H1 (cell line): ENCODE measurements at regions not wholly inside any gene's neighbourhood (a gene's known extent, or its start where the extent isn't known, plus 50 kb on each side); places are given as distances from the start of the nearest gene placed in this dataset.

Experiments
- CTCF ChIA-PET: fragments of 300-600 bp; sonication (Branson Sonifier 250); formaldehyde crosslinking; loops from one replicate; lab custom pipeline; 2021; ENCODE audit not compliant: partially characterized antibody; lab: Charles Lee
- POLR2A ChIA-PET: fragments of 300-600 bp; sonication (Branson Sonifier 250); formaldehyde crosslinking; loops from one replicate; lab custom pipeline; 2021; ENCODE audit warnings: inconsistent platforms; ENCODE audit not compliant: partially characterized antibody; lab: Charles Lee
- DNase-seq, 2 experiments: peaks; one replicate each; pipeline versions ENCODE4 v3.0.0 to v3.0.0-alpha.2; 2010 to 2022; ENCODE audit warnings: low spot score in 2 of 2, low read depth in 1 of 2, mixed read lengths in 1 of 2
- FAIRE-seq: peaks from 2 replicates; lab custom pipeline; 2011; peaks lifted over from hg19 to GRCh38; lab: Jason Lieb, UNC
- H2AFZ ChIP-seq: 2 replicates; pipeline ENCODE4 v1.8.1; 2012; ENCODE audit warnings: low read length, inconsistent platforms
- H2AK5ac ChIP-seq: 2 replicates; pipeline ENCODE4 v1.6.1; 2013; ENCODE audit warnings: low read depth, low read length
- H2BK120ac ChIP-seq: replicated peaks from 2 replicates; pipeline ENCODE3; 2013; ENCODE audit warnings: low read depth, low read length, inconsistent platforms
- H2BK12ac ChIP-seq: 2 replicates; pipeline ENCODE4 v1.6.1; 2013; ENCODE audit warnings: low read depth, low read length
- H2BK15ac ChIP-seq: 2 replicates; pipeline ENCODE4 v1.6.1; 2013; ENCODE audit warnings: low read length
- H2BK20ac ChIP-seq: 2 replicates; pipeline ENCODE4 v1.6.1; 2013; ENCODE audit warnings: low read length
- H2BK5ac ChIP-seq: 2 replicates; pipeline ENCODE4 v1.6.1; 2013; ENCODE audit warnings: low read depth, low read length
- H3K14ac ChIP-seq: 2 replicates; pipeline ENCODE4 v1.6.1; 2013; ENCODE audit warnings: inconsistent platforms; ENCODE audit not compliant: insufficient read length
- H3K18ac ChIP-seq: 2 replicates; pipeline ENCODE4 v1.6.1; 2013; ENCODE audit warnings: low read length; ENCODE audit errors: extremely low read depth
- H3K23ac ChIP-seq: 2 replicates; pipeline ENCODE4 v1.6.1; 2013; ENCODE audit warnings: inconsistent platforms; ENCODE audit not compliant: insufficient read length
- H3K23me2 ChIP-seq: 2 replicates; pipeline ENCODE4 v1.6.1; 2013; ENCODE audit warnings: low read depth, low read length
- H3K27ac ChIP-seq: 2 replicates; pipeline ENCODE4 v1.6.1; 2011; ENCODE audit warnings: low read depth, low read length, inconsistent platforms
- H3K27me3 ChIP-seq, 4 experiments: replicated peaks in 1 of 4; 1 replicate in 1 of 4; 2 replicates in 3 of 4; pipeline versions ENCODE4 v1.6.1 to v1.8.1; 2011 to 2013; ENCODE audit warnings: low read length in 3 of 4, mild to moderate bottlenecking in 3 of 4, inconsistent platforms in 2 of 4, mixed read lengths in 2 of 4, moderate library complexity in 1 of 4; ENCODE audit not compliant: control insufficient read depth in 3 of 4, insufficient read depth in 3 of 4; ENCODE audit errors: extremely low read depth in 1 of 4
- H3K36me3 ChIP-seq, 4 experiments: 2 replicates each; pipeline versions ENCODE4 v1.6.1 to v1.8.1; 2011 to 2013; ENCODE audit warnings: mild to moderate bottlenecking in 4 of 4, low read length in 3 of 4, moderate library complexity in 2 of 4, control low read depth in 1 of 4, inconsistent platforms in 1 of 4; ENCODE audit not compliant: insufficient read depth in 4 of 4, control insufficient read depth in 2 of 4
- H3K4ac ChIP-seq: replicated peaks from 2 replicates; pipeline ENCODE3; 2013; ENCODE audit warnings: low read length, low read depth, mixed read lengths, inconsistent platforms; ENCODE audit not compliant: insufficient read length
- H3K4me1 ChIP-seq, 4 experiments: replicated peaks in 1 of 4; 1 replicate in 1 of 4; 2 replicates in 3 of 4; pipeline versions ENCODE4 v1.6.1 to v1.8.1; 2011 to 2013; ENCODE audit warnings: low read length in 3 of 4, inconsistent platforms in 2 of 4, mixed read lengths in 1 of 4; ENCODE audit not compliant: insufficient read depth in 4 of 4, control insufficient read depth in 3 of 4
- H3K4me2 ChIP-seq, 2 experiments: 2 replicates each; pipeline versions ENCODE4 v1.6.1 to v1.8.1; 2011 to 2013; ENCODE audit warnings: low read depth in 2 of 2, low read length in 2 of 2, control low read depth in 1 of 2, inconsistent platforms in 1 of 2, mild to moderate bottlenecking in 1 of 2; ENCODE audit not compliant: insufficient read depth in 1 of 2
- H3K4me3 ChIP-seq, 4 experiments: fragments of 200-600, 300-600 bp in 1 of 4; sonication (generic), shearing (Covaris generic), sonication (Bioruptor Twin) in 1 of 4; 2 replicates each; pipeline versions ENCODE4 v1.5.1 to v1.8.1; 2011 to 2016; ENCODE audit warnings: low read length in 4 of 4, low read depth in 3 of 4, control low read depth in 2 of 4, inconsistent platforms in 2 of 4, mild to moderate bottlenecking in 2 of 4, mixed read lengths in 1 of 4, moderate library complexity in 1 of 4; ENCODE audit not compliant: insufficient read depth in 2 of 4; ENCODE audit errors: extremely low read depth in 1 of 4
- H3K56ac ChIP-seq: replicated peaks from 2 replicates; pipeline ENCODE3; 2013; ENCODE audit warnings: low read depth, mild to moderate bottlenecking, mixed read lengths, low read length, inconsistent platforms; ENCODE audit not compliant: insufficient read length
- H3K79me1 ChIP-seq: 2 replicates; pipeline ENCODE4 v1.6.1; 2013; ENCODE audit warnings: low read depth, low read length, control low read depth
- H3K79me2 ChIP-seq, 2 experiments: 2 replicates each; pipeline versions ENCODE4 v1.6.1 to v1.8.1; 2012 to 2013; ENCODE audit warnings: low read length in 2 of 2, mild to moderate bottlenecking in 2 of 2, inconsistent platforms in 1 of 2; ENCODE audit not compliant: insufficient read depth in 2 of 2, control insufficient read depth in 1 of 2
- H3K9ac ChIP-seq, 4 experiments: replicated peaks in 1 of 4; 1 replicate in 1 of 4; 2 replicates in 3 of 4; pipeline versions ENCODE4 v1.6.1 to v1.8.1; 2011 to 2013; ENCODE audit warnings: low read depth in 3 of 4, low read length in 3 of 4, control low read depth in 2 of 4, mild to moderate bottlenecking in 2 of 4, moderate library complexity in 2 of 4, inconsistent platforms in 1 of 4; ENCODE audit errors: extremely low read depth in 1 of 4
- H3K9me3 ChIP-seq, 2 experiments: 2 replicates each; pipeline versions ENCODE4 v1.6.1 to v1.8.1; 2012 to 2013; ENCODE audit warnings: mild to moderate bottlenecking in 2 of 2, moderate library complexity in 2 of 2, control low read depth in 1 of 2, inconsistent platforms in 1 of 2, low read depth in 1 of 2, low read length in 1 of 2, mixed read lengths in 1 of 2; ENCODE audit not compliant: insufficient read depth in 2 of 2
- H4K20me1 ChIP-seq, 2 experiments: replicated peaks in 1 of 2; 2 replicates each; pipeline versions ENCODE3 to v1.8.1; 2011 to 2013; ENCODE audit warnings: inconsistent platforms in 2 of 2, low read length in 2 of 2, mild to moderate bottlenecking in 1 of 2; ENCODE audit not compliant: insufficient read depth in 2 of 2, control insufficient read depth in 1 of 2
- H4K5ac ChIP-seq: 2 replicates; pipeline ENCODE4 v1.6.1; 2013; ENCODE audit warnings: low read length, low read depth, mixed read lengths, inconsistent platforms; ENCODE audit not compliant: insufficient read length
- H4K8ac ChIP-seq: 2 replicates; pipeline ENCODE4 v1.8.0; 2013; ENCODE audit warnings: mild to moderate bottlenecking, moderate library complexity, low read length, inconsistent platforms; ENCODE audit not compliant: insufficient read depth; ENCODE audit errors: extremely low read depth
- H4K91ac ChIP-seq: replicated peaks from 2 replicates; pipeline ENCODE3; 2013; ENCODE audit warnings: low read length, mixed read lengths, inconsistent platforms; ENCODE audit not compliant: insufficient read length
- CEBPB ChIP-seq: IDR thresholded peaks from 2 replicates; pipeline ENCODE4 v1.6.1; 2012; ENCODE audit warnings: low read depth, low read length
- CREB1 ChIP-seq: IDR thresholded peaks from 2 replicates; pipeline ENCODE4 v1.6.1; 2012; ENCODE audit warnings: inconsistent platforms
- PHF8 ChIP-seq: fragments of 200-600 bp; sonication (generic); conservative IDR thresholded peaks from 2 replicates; pipeline ENCODE4 v1.7.1; 2012; ENCODE audit warnings: low read depth, mild to moderate bottlenecking, inconsistent platforms, low read length, moderate library complexity
- POLR2A ChIP-seq, 2 experiments: IDR thresholded peaks; 1 replicate in 1 of 2; 2 replicates in 1 of 2; pipeline ENCODE4 v1.6.1; 2011; ENCODE audit warnings: low read depth in 2 of 2, low read length in 2 of 2, mild to moderate bottlenecking in 2 of 2; ENCODE audit errors: control extremely low read depth in 1 of 2
- POU5F1 ChIP-seq: IDR thresholded peaks from 2 replicates; pipeline ENCODE4 v1.6.1; 2011; ENCODE audit warnings: low read depth, mild to moderate bottlenecking, low read length, moderate library complexity
- RBBP5 ChIP-seq: IDR thresholded peaks from 2 replicates; pipeline ENCODE4 v1.7.1; 2012; ENCODE audit warnings: low read depth, mild to moderate bottlenecking, inconsistent platforms, low read length, moderate library complexity, borderline replicate concordance
- TF ChIP-seq, protein P1 (sequence below): IDR thresholded peaks from 2 replicates; pipeline ENCODE4 v1.6.1; 2012; ENCODE audit warnings: low read length, inconsistent platforms
- TF ChIP-seq, protein P2 (sequence below): IDR thresholded peaks from 2 replicates; pipeline ENCODE4 v1.6.1; 2011; ENCODE audit warnings: low read length, improper control_type of control experiment

DNA sequence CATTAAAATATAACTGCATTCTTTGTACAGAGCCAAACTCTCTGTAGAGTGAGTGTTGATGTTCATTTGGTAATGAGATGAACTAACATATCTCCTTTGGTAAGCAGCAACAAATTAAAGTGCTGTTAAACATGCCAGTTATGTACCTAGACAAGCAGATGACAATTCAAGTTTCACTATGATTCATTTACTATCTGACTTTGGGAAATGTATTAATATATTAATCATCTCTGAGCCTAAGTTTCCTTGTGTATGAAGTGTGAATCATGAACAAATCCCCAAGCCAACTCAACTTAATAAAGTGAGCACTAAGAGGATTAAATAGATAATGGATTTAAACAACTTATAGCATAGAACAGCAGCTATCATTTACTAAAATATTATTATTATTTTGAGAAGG is 1044.2 kb downstream of the GLUD2 start:
- no peak overlapping the region for H4K5ac ChIP-seq
- no peaks in the 10 kb centered on the region for H3K79me2 ChIP-seq
- no peak overlapping the region for H3K4ac ChIP-seq
- no peak overlapping the region for H3K18ac ChIP-seq
- H3K14ac ChIP-seq: no peak overlapping the region
- no peak overlapping the region for H3K4me2 ChIP-seq
- H4K91ac ChIP-seq: no peak overlapping the region
- H3K23ac ChIP-seq: no peak overlapping the region
- no peak overlapping the region for H3K27ac ChIP-seq
- H3K23me2 ChIP-seq: no peaks in the 10 kb centered on the region
- no peaks in the 10 kb centered on the region for H4K20me1 ChIP-seq
- H2AK5ac ChIP-seq: no peak overlapping the region
- H3K9me3 ChIP-seq: no peaks in the 10 kb centered on the region
- ChIA-PET POLR2A (no interaction called here), CTCF (interaction anchor here (0.8 to 1.4 kb wide), 2 partner anchors 22 to 23 kb away, joined by 3 read pairs; no protein-coding TSS in a partner anchor)
- H3K27me3 ChIP-seq: no peaks in the 10 kb centered on the region
- H3K9ac ChIP-seq: no peak overlapping the region
- no peak overlapping the region for H4K8ac ChIP-seq
- no peak overlapping the region for H2BK12ac ChIP-seq
- H3K36me3 ChIP-seq: no peaks in the 10 kb centered on the region
- H2BK120ac ChIP-seq: no peak overlapping the region
- H3K4me1 ChIP-seq: no peaks in the 10 kb centered on the region
- no peak overlapping the region for H2BK20ac ChIP-seq
- no peak overlapping the region for H2AFZ ChIP-seq
- no peak overlapping the region for H2BK15ac ChIP-seq
- H2BK5ac ChIP-seq: no peak overlapping the region
- no peak overlapping the region for H3K4me3 ChIP-seq
- no peak for FAIRE-seq
- H3K56ac ChIP-seq: no peak overlapping the region
- H3K79me1 ChIP-seq: no peaks in the 10 kb centered on the region
- no peak for DNase-seq
- TF ChIP-seq, protein P1, sequence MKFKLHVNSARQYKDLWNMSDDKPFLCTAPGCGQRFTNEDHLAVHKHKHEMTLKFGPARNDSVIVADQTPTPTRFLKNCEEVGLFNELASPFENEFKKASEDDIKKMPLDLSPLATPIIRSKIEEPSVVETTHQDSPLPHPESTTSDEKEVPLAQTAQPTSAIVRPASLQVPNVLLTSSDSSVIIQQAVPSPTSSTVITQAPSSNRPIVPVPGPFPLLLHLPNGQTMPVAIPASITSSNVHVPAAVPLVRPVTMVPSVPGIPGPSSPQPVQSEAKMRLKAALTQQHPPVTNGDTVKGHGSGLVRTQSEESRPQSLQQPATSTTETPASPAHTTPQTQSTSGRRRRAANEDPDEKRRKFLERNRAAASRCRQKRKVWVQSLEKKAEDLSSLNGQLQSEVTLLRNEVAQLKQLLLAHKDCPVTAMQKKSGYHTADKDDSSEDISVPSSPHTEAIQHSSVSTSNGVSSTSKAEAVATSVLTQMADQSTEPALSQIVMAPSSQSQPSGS: no peak
- TF ChIP-seq RBBP5: no peak
- no peak for TF ChIP-seq POLR2A (IDR thresholded peaks at IDR 0.05; ENCODE audit: control extremely low read depth in 1 of 2, low read depth in 2 of 2, low read length in 2 of 2)
- no peak for TF ChIP-seq CREB1
- TF ChIP-seq, protein P2, sequence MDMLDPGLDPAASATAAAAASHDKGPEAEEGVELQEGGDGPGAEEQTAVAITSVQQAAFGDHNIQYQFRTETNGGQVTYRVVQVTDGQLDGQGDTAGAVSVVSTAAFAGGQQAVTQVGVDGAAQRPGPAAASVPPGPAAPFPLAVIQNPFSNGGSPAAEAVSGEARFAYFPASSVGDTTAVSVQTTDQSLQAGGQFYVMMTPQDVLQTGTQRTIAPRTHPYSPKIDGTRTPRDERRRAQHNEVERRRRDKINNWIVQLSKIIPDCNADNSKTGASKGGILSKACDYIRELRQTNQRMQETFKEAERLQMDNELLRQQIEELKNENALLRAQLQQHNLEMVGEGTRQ: no peak
- TF ChIP-seq CEBPB: no peak
- TF ChIP-seq PHF8: no peak
- no peak for TF ChIP-seq POU5F1
